ENCODE measurements at regions not wholly inside any gene's neighbourhood (a gene's known extent, or its start where the extent isn't known, plus 50 kb on each side); places are given as distances from the start of the nearest gene placed in this dataset.
A peak's percentile ranks its signal among the peaks of the same experiment; 100 is the strongest.

GRCh38 chr12:72082986-72083820, 144.6 kb downstream of the TPH2 start:
- no peak for DNase-seq (ENCODE audit: low spot score)

GRCh38 chr12:72084061-72084460, 145.4 kb downstream of the TPH2 start:
- DNase-seq (ENCODE audit: low spot score): no peak

GRCh38 chr12:72084880-72085279, 146.2 kb downstream of the TPH2 start:
- no peak for DNase-seq (ENCODE audit: low spot score)

GRCh38 chr12:72089678-72090077, 151.0 kb downstream of the TPH2 start:
- no peak for DNase-seq (ENCODE audit: low spot score)

- no peak for DNase-seq (ENCODE audit: low spot score)
These were observed 154.8 kb downstream of the TPH2 start for GRCh38 chr12:72093424-72093823.

GRCh38 chr12:72093930-72094329, 155.3 kb downstream of the TPH2 start:
- no peak for DNase-seq (ENCODE audit: low spot score)

- no peak for DNase-seq (ENCODE audit: low spot score)
These were observed 155.8 kb downstream of the TPH2 start for GRCh38 chr12:72094490-72094889.

- DNase-seq (ENCODE audit: low spot score): no peak
These were observed 156.4 kb downstream of the TPH2 start for GRCh38 chr12:72095025-72095424.

GRCh38 chr12:72098622-72099021, 160.0 kb downstream of the TPH2 start:
- DNase-seq (ENCODE audit: low spot score): no peak

- no peak for DNase-seq (ENCODE audit: low spot score)
These were observed 162.2 kb downstream of the TPH2 start for GRCh38 chr12:72100854-72101253.

GRCh38 chr12:72102150-72102549, 163.5 kb downstream of the TPH2 start:
- no peak for DNase-seq (ENCODE audit: low spot score)

- DNase-seq (ENCODE audit: low spot score): no peak
These were observed 166.3 kb upstream of the TRHDE start for GRCh38 chr12:72105849-72106248.

GRCh38 chr12:72110937-72111650, 161.1 kb upstream of the TRHDE start:
- DNase-seq (ENCODE audit: low spot score): peak; percentile 12

GRCh38 chr12:72111706-72112105, 160.5 kb upstream of the TRHDE start:
- DNase-seq (ENCODE audit: low spot score): no peak

- DNase-seq (ENCODE audit: low spot score): no peak
These were observed 138.6 kb upstream of the TRHDE start for GRCh38 chr12:72133497-72134055.

- no peak for DNase-seq (ENCODE audit: low spot score)
These were observed 137.7 kb upstream of the TRHDE start for GRCh38 chr12:72134246-72135020.

GRCh38 chr12:72135021-72135301, 137.2 kb upstream of the TRHDE start:
- DNase-seq (ENCODE audit: low spot score): no peak

- DNase-seq (ENCODE audit: low spot score): no peak
These were observed 135.4 kb upstream of the TRHDE start for GRCh38 chr12:72136792-72137191.

GRCh38 chr12:72139411-72139810, 132.8 kb upstream of the TRHDE start:
- no peak for DNase-seq (ENCODE audit: low spot score)

- no peak for DNase-seq (ENCODE audit: low spot score)
These were observed 130.8 kb upstream of the TRHDE start for GRCh38 chr12:72141381-72141780.

GRCh38 chr12:72144553-72144952, 127.6 kb upstream of the TRHDE start:
- DNase-seq (ENCODE audit: low spot score): no peak

- DNase-seq (ENCODE audit: low spot score): no peak
These were observed 125.7 kb upstream of the TRHDE start for GRCh38 chr12:72146495-72146894.

GRCh38 chr12:72148709-72149108, 123.5 kb upstream of the TRHDE start:
- DNase-seq (ENCODE audit: low spot score): no peak

Data from COLO829 (cell line).